GM23248 (cell line): ENCODE measurements at regions not wholly inside any gene's neighbourhood (a gene's known extent, or its start where the extent isn't known, plus 50 kb on each side); places are given as distances from the start of the nearest gene placed in this dataset.

Source experiments
- DNase-seq: peaks from one replicate; pipeline ENCODE4 v3.0.0-alpha.2; 2015
- H2AFZ ChIP-seq: fragments of 200-600 bp; sonication (generic); 2 replicates; pipeline ENCODE4 v1.6.1; 2016; ENCODE audit warnings: antibody characterized with exemption
- H3F3A ChIP-seq: fragments of 200-600 bp; sonication (generic); 2 replicates; pipeline ENCODE4 v1.6.1; 2016; ENCODE audit warnings: mild to moderate bottlenecking, antibody characterized with exemption, mixed run types; ENCODE audit not compliant: insufficient read depth
- H3K27ac ChIP-seq: fragments of 200-600 bp; sonication (generic); 2 replicates; pipeline ENCODE4 v1.5.1; 2016; ENCODE audit warnings: mild to moderate bottlenecking
- H3K27me3 ChIP-seq: fragments of 200-600 bp; sonication (generic); replicated peaks from 2 replicates; pipeline ENCODE4 v1.6.1; 2016; ENCODE audit warnings: mild to moderate bottlenecking; ENCODE audit not compliant: insufficient read depth
- H3K36me3 ChIP-seq: fragments of 200-600 bp; sonication (generic); 2 replicates; pipeline ENCODE4 v1.6.1; 2016; ENCODE audit warnings: low read depth, mild to moderate bottlenecking
- H3K4me1 ChIP-seq: fragments of 200-600 bp; sonication (generic); 2 replicates; pipeline ENCODE4 v1.6.1; 2016; ENCODE audit warnings: mild to moderate bottlenecking; ENCODE audit not compliant: insufficient read depth
- H3K4me2 ChIP-seq: fragments of 200-600 bp; sonication (generic); one replicate; pipeline ENCODE4 v1.6.1; 2016; ENCODE audit warnings: mild to moderate bottlenecking; ENCODE audit not compliant: unreplicated experiment
- H3K4me3 ChIP-seq: fragments of 200-600 bp; sonication (generic); 2 replicates; pipeline ENCODE4 v1.5.1; 2016; ENCODE audit warnings: mild to moderate bottlenecking
- H3K79me2 ChIP-seq: fragments of 200-600 bp; sonication (generic); 2 replicates; pipeline ENCODE4 v1.6.1; 2016; ENCODE audit warnings: mild to moderate bottlenecking; ENCODE audit not compliant: insufficient read depth
- H3K9ac ChIP-seq: fragments of 200-600 bp; sonication (generic); 2 replicates; pipeline ENCODE4 v1.6.1; 2016; ENCODE audit warnings: mild to moderate bottlenecking
- H3K9me2 ChIP-seq: fragments of 200-600 bp; sonication (generic); 2 replicates; pipeline ENCODE4 v1.6.1; 2016; ENCODE audit warnings: mixed run types, mild to moderate bottlenecking, moderate library complexity; ENCODE audit not compliant: insufficient read depth
- H3K9me3 ChIP-seq: fragments of 200-600 bp; sonication (generic); one replicate; pipeline ENCODE4 v1.6.1; 2017; ENCODE audit warnings: low read depth
- H4K20me1 ChIP-seq: fragments of 200-600 bp; sonication (generic); 2 replicates; pipeline ENCODE4 v1.6.0; 2016; ENCODE audit not compliant: insufficient read depth
- EZH2 ChIP-seq: fragments of 200-600 bp; sonication (generic); IDR thresholded peaks from 2 replicates; pipeline ENCODE4 v1.6.1; 2018; ENCODE audit warnings: antibody characterized with exemption, mild to moderate bottlenecking; ENCODE audit not compliant: insufficient read depth, poor library complexity, severe bottlenecking
- EZH2phosphoT487 ChIP-seq: fragments of 200-600 bp; sonication (generic); IDR thresholded peaks from 2 replicates; pipeline ENCODE4 v1.6.1; 2018; ENCODE audit warnings: antibody characterized with exemption, moderate library complexity, mild to moderate bottlenecking, low read depth; ENCODE audit not compliant: insufficient read depth
- WGBS, 2 experiments: methylation state at CpG; one replicate each; pipeline ENCODE4 v1.1.6; 2015 to 2017; ENCODE audit warnings: low lambda C conversion rate in 2 of 2, low coverage in 1 of 2; ENCODE audit errors: missing lambda C conversion rate in 2 of 2; 5-methylcytosine and 5-hydroxymethylcytosine counted together
- in situ Hi-C: fragments of 300-500 bp; cut with MboI; formaldehyde crosslinking; loops from 2 replicates; pipeline ENCODE4 v1.15.0; 2020

GRCh38 chr14:25993830-25994229 lies 604.0 kb downstream of the NOVA1 start:
- in situ Hi-C loops: no loop called here

GRCh38 chr14:25988536-25988935 lies 609.3 kb downstream of the NOVA1 start:
- H3K9me2 ChIP-seq: no peaks in the 10 kb centered on the region
- TF ChIP-seq EZH2phosphoT487 (no peak), EZH2 (no peak)
- WGBS, 2 experiments: 7 to 8% methylated on average over 3 of the region's 3 CpGs
- H3K27me3 ChIP-seq: no peaks in the 10 kb centered on the region
- H3K4me2 ChIP-seq: no peak overlapping the region
- no peak overlapping the region for H3K27ac ChIP-seq
- no peak for DNase-seq
- no peaks in the 10 kb centered on the region for H3K79me2 ChIP-seq
- H2AFZ ChIP-seq: no peak overlapping the region
- H3K4me3 ChIP-seq: no peak overlapping the region
- no peaks in the 10 kb centered on the region for H3K4me1 ChIP-seq
- no peaks in the 10 kb centered on the region for H3K36me3 ChIP-seq
- no peaks in the 10 kb centered on the region for H4K20me1 ChIP-seq
- no peak overlapping the region for H3K9ac ChIP-seq
- in situ Hi-C loops: no loop called here
- no peaks in the 10 kb centered on the region for H3K9me3 ChIP-seq
- no peaks in the 10 kb centered on the region for H3F3A ChIP-seq

More at GRCh38 chr14:25993830-25994229, 604.0 kb downstream of the NOVA1 start:
- no peaks in the 10 kb centered on the region for H3K79me2 ChIP-seq
- no peaks in the 10 kb centered on the region for H3K36me3 ChIP-seq
- H3K9me3 ChIP-seq: no peaks in the 10 kb centered on the region
- H3K4me2 ChIP-seq: no peak overlapping the region
- H3F3A ChIP-seq: no peaks in the 10 kb centered on the region
- H3K27ac ChIP-seq: no peak overlapping the region
- TF ChIP-seq EZH2phosphoT487: no peak
- TF ChIP-seq EZH2: no peak
- H3K27me3 ChIP-seq: no peaks in the 10 kb centered on the region
- H2AFZ ChIP-seq: no peak overlapping the region
- H3K9me2 ChIP-seq: no peaks in the 10 kb centered on the region
- H3K4me1 ChIP-seq: no peaks in the 10 kb centered on the region
- no peak for DNase-seq
- H3K4me3 ChIP-seq: no peak overlapping the region
- no peaks in the 10 kb centered on the region for H4K20me1 ChIP-seq
- no peak overlapping the region for H3K9ac ChIP-seq

DNA sequence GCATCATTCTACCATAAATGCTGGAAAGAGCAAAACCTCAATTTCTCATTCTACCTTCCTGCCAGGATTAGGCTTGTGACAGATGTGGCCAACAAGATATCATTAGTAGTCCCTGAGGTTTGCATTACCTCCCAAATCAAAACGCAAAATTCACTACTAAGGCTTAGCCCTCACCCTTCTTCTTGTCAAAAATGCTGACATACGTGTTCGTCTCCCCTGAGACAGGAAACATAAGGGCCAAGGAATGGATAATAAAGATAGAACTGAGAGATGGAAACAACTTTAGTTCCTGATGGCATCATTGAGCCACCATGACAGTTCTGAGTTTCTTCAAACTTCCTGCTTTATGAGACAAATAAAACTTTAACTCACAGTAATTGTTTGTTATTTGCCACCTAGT lies 642.1 kb downstream of the NOVA1 start:
- Histone ChIP-seq H3F3A (peaks cover 8% of the 10 kb centered on the region; the same call in 1 of the 2 replicates), H3K4me3 (no peak overlapping the region), H3K27me3 (no peaks in the 10 kb centered on the region), H2AFZ (no peak overlapping the region), H3K9me3 (no peaks in the 10 kb centered on the region), H3K4me2 (no peak overlapping the region), H4K20me1 (no peaks in the 10 kb centered on the region), H3K27ac (no peak overlapping the region), H3K79me2 (no peaks in the 10 kb centered on the region), H3K4me1 (peaks cover 11% of the 10 kb centered on the region; the same call in 1 of the 2 replicates), H3K9ac (no peak overlapping the region), H3K36me3 (no peaks in the 10 kb centered on the region), H3K9me2 (no peaks in the 10 kb centered on the region)
- no peak for DNase-seq
- no peak for TF ChIP-seq EZH2phosphoT487
- TF ChIP-seq EZH2: no peak
- in situ Hi-C loops: no loop called here
- 81 to 91% methylated on average over 3 of the region's 3 CpGs for WGBS, 2 experiments

- Histone ChIP-seq H3K27me3 (no peaks in the 10 kb centered on the region), H3F3A (peaks cover 8% of the 10 kb centered on the region; the same call in 1 of the 2 replicates), H3K4me2 (peak overlapping the region; percentile 36), H3K4me1 (peaks cover 11% of the 10 kb centered on the region; the same call in 1 of the 2 replicates), H3K36me3 (no peaks in the 10 kb centered on the region), H2AFZ (peak overlapping the region; percentile 34), H3K4me3 (peak overlapping the region; percentile 48), H3K27ac (no peak overlapping the region), H3K9ac (no peak overlapping the region), H3K9me3 (no peaks in the 10 kb centered on the region), H3K9me2 (no peaks in the 10 kb centered on the region), H3K79me2 (no peaks in the 10 kb centered on the region), H4K20me1 (no peaks in the 10 kb centered on the region)
- WGBS, 2 experiments: 1 to 2% methylated on average over 5 of the region's 5 CpGs
- TF ChIP-seq EZH2 (no peak), EZH2phosphoT487 (no peak)
- DNase-seq: peak; percentile 86
- in situ Hi-C loops: no loop called here
Measured at GRCh38 chr14:25953532-25954139, 644.2 kb downstream of the NOVA1 start.

DNA sequence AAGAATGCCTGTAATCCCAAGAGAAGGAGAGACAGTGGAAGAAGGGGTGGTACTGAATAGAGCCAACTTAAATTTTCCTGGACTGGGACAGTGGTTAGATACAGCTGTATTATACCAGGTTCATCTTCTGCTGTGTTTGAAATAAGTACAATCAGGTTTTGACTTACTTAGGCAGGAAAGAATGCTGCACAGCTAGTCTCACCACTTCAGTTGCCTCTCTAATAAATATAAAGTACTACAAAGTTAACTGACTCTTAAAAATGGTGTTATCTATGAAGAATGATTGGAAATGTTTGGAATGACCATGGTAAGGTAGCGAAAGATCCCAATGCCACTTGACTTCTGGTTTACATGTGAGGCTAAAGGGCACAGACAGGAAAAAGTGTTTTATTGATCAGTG lies 652.1 kb downstream of the NOVA1 start:
- Histone ChIP-seq H3F3A (no peaks in the 10 kb centered on the region), H3K9me3 (no peaks in the 10 kb centered on the region), H3K79me2 (no peaks in the 10 kb centered on the region), H3K9ac (no peak overlapping the region), H3K4me1 (no peaks in the 10 kb centered on the region), H3K4me2 (no peak overlapping the region), H3K9me2 (no peaks in the 10 kb centered on the region), H3K36me3 (no peaks in the 10 kb centered on the region), H3K27ac (no peak overlapping the region), H4K20me1 (no peaks in the 10 kb centered on the region), H3K27me3 (no peaks in the 10 kb centered on the region), H3K4me3 (no peak overlapping the region), H2AFZ (no peak overlapping the region)
- in situ Hi-C loops: no loop called here
- WGBS, 2 experiments: 17 to 25% methylated on average over 1 of the region's 1 CpG
- no peak for TF ChIP-seq EZH2phosphoT487
- no peak for TF ChIP-seq EZH2
- no peak for DNase-seq
